Aorta (tissue), 5 donors: ENCODE measurements at regions not wholly inside any gene's neighbourhood (a gene's known extent, or its start where the extent isn't known, plus 50 kb on each side); places are given as distances from the start of the nearest gene placed in this dataset.

Source experiments
- ATAC-seq: fragments of 200-7000 bp; cut with Tn5 transposase; one replicate; pipeline ENCODE4 v1.9.1; 2022; ENCODE audit warnings: moderate library complexity; ENCODE audit not compliant: low FRiP score
- DNase-seq, 2 donors: peaks; one replicate each; pipeline ENCODE4 v3.0.0-alpha.2; 2020
- H3K27ac ChIP-seq, 2 donors: one replicate each; pipeline ENCODE4 v1.5.1; 2013; ENCODE audit warnings: low read length in 2 of 2, mild to moderate bottlenecking in 2 of 2, moderate library complexity in 2 of 2, control low read depth in 1 of 2, inconsistent platforms in 1 of 2, low read depth in 1 of 2
- H3K27me3 ChIP-seq, 2 donors: one replicate each; pipeline ENCODE4 v1.6.1; 2013; ENCODE audit warnings: control low read depth in 1 of 2, low read length in 1 of 2, mild to moderate bottlenecking in 1 of 2, moderate library complexity in 1 of 2; ENCODE audit not compliant: insufficient read depth in 2 of 2, control insufficient read depth in 1 of 2
- H3K36me3 ChIP-seq, 2 donors: one replicate each; pipeline ENCODE4 v1.6.1; 2013; ENCODE audit warnings: control low read depth in 1 of 2, low read length in 1 of 2, mild to moderate bottlenecking in 1 of 2; ENCODE audit not compliant: insufficient read depth in 2 of 2, control insufficient read depth in 1 of 2
- H3K4me1 ChIP-seq, 2 donors: one replicate each; pipeline ENCODE4 v1.6.1; 2013; ENCODE audit warnings: low read length in 2 of 2, control low read depth in 1 of 2, mild to moderate bottlenecking in 1 of 2, moderate library complexity in 1 of 2; ENCODE audit not compliant: insufficient read depth in 2 of 2, control insufficient read depth in 1 of 2
- H3K4me3 ChIP-seq, 2 donors: one replicate each; pipeline ENCODE4 v1.5.1; 2013; ENCODE audit warnings: low read length in 2 of 2, control low read depth in 1 of 2, mild to moderate bottlenecking in 1 of 2
- H3K9me3 ChIP-seq: one replicate; pipeline ENCODE4 v1.6.1; 2013; ENCODE audit warnings: mild to moderate bottlenecking, low read length; ENCODE audit not compliant: control insufficient read depth
- WGBS, 2 donors: extraction: QIAGEN DNeasy Blood & Tissue Kit; methylation state at CpG; one replicate each; pipeline ENCODE4 v1.1.7; 2013; 5-methylcytosine and 5-hydroxymethylcytosine counted together
- intact Hi-C, 2 donors: fragments of 100-400 bp; cut with DNase I; formaldehyde crosslinking; loops; one replicate each; pipeline versions ENCODE4 v1.14.2 to v1.15.0; 2022
- donor health status: healthy with polysubstance abuse.
- donor health status: Bipolar disorder and iron deficiency.
- donor health status: DM: no; HTN: no; CAD: no.
- donor health status: DM: no; HTN: no; CAD: no.
- donor health status: DM: yes; HTN: yes; CAD: no.

DNA sequence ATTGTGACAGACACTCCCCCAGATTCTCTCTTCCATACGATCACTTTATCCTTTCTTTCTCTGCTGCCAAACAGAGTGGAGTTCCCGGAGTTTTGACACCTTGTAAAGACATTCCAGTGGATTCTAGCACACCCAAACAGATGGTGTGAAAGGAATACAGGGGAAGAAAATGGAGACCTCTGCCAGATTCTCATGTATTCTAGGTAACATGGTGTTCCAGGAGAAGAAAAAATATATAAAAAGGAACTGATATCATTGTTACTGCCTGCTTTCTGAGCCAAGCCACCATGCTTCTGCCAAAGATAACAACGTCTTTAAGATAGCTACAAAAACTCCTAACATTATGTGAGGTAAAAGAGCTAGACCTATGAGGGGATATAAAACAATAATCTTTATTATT lies 136.5 kb downstream of the TXNL1 start:
- peak overlapping the region in 1 of 2 donors; percentile 14 for H3K4me3 ChIP-seq
- H3K27me3 ChIP-seq = no peaks in the 10 kb centered on the region
- H3K9me3 ChIP-seq = no peaks in the 10 kb centered on the region
- no peak overlapping the region for H3K27ac ChIP-seq
- H3K36me3 ChIP-seq = no peaks in the 10 kb centered on the region
- DNase-seq (no peak), ATAC-seq (no peak)
- intact Hi-C loops = no loop called here
- 0 to 6% methylated on average over 3 of the region's 3 CpGs for whole genome bisulfite sequencing, 2 donors
- H3K4me1 ChIP-seq = no peaks in the 10 kb centered on the region

DNA sequence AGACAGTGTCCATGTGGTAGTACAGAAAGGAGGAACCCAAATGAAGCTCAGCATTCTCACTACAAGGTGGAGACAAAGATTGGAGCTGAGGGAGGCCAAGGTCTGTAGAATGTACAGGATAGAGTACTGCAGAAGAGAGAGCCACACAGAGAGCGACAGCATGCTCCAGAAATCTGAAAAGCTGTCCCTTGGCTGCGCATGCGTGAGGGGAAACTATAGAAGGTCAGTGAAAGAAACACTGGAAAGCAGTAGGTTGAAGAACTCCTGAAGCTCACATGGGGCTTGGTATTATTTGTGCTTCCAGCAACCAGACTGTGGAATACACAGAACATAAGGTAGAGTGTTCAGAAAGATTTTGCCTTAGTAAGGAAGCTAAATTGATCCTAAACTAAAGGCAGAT lies 142.5 kb downstream of the TXNL1 start:
- WGBS, 2 donors = 93 to 96% methylated on average over 3 of the region's 3 CpGs
- ATAC-seq = no peak
- intact Hi-C loops = no loop called here

DNA sequence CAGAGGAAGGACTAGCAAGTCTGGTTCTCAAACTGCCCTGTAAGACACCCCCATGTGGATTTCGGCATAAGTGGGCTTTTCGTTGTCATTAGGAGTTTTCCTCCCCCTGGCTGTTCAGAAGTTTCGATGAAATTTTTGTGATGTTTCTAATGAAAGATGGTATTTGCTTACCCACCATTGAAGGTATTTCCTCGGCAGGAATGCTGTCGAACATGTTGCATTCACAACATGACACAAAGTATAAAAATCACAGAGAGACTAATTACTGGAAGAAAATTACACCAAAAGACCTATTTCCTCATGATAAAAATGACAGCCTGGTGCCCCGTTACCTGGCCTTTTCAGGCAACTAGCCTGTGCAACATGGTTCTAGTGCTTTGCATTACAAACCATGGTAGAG lies 144.9 kb downstream of the TXNL1 start:
- H3K4me3 ChIP-seq = no peak overlapping the region
- WGBS, 2 donors = 91 to 97% methylated on average over 6 of the region's 6 CpGs
- H3K27me3 ChIP-seq = no peaks in the 10 kb centered on the region
- no peak for ATAC-seq
- no peak overlapping the region for H3K27ac ChIP-seq
- no peak for DNase-seq
- H3K9me3 ChIP-seq = peaks cover 3% of the 10 kb centered on the region
- intact Hi-C loops = no loop called here
- H3K4me1 ChIP-seq = no peaks in the 10 kb centered on the region
- no peaks in the 10 kb centered on the region for H3K36me3 ChIP-seq

More for the DNA sequence above, 142.5 kb downstream of the TXNL1 start:
- no peaks in the 10 kb centered on the region for H3K9me3 ChIP-seq
- DNase-seq = no peak
- H3K27ac ChIP-seq = no peak overlapping the region
- H3K4me3 ChIP-seq = no peak overlapping the region
- no peaks in the 10 kb centered on the region for H3K36me3 ChIP-seq
- no peaks in the 10 kb centered on the region for H3K27me3 ChIP-seq
- no peaks in the 10 kb centered on the region for H3K4me1 ChIP-seq

DNA sequence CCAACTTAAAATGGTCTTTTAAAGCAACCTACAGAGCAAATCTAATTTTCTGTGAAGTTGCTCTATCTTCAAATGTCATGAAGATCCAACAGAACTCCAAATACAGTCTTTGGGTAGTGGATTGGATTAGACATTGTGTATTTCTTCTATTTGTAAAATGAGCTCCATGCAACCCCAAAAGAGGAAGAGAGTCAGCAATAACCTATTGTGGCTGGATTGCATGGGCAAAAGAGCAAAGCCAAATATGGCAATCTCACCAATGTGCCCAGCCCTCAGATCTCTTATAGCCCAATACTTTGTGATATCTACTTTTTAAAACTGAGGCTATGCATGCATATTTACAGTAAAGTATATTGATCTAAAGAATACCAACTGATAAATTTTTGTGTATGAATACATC lies 146.3 kb downstream of the TXNL1 start:
- H3K4me1 ChIP-seq = no peaks in the 10 kb centered on the region
- H3K9me3 ChIP-seq = peaks cover 3% of the 10 kb centered on the region
- H3K27ac ChIP-seq = no peak overlapping the region
- ATAC-seq (no peak), DNase-seq (no peak)
- no peak overlapping the region for H3K4me3 ChIP-seq
- H3K27me3 ChIP-seq = no peaks in the 10 kb centered on the region
- no peaks in the 10 kb centered on the region for H3K36me3 ChIP-seq
- intact Hi-C loops = no loop called here

DNA sequence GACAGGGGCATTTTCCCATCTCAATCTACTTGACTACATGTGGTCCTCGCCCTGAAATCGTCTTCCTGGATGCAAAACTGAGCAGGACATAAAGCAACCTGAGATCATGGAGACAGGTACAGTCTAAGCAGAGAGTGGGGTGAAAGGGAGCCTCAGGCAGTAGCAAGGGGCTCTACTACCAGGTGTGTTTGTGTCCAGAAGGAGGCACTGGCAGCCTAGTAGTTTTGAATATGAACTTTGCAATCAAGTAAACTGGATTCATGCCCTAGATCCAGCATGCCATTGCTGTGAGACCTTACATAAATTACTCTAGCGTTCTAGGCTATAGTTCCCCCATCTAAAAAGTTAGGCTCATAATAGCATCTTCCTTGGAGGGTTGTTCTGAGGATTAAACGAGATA lies 147.4 kb downstream of the TXNL1 start:
- H3K4me3 ChIP-seq = no peak overlapping the region
- no peaks in the 10 kb centered on the region for H3K27me3 ChIP-seq
- no peak for ATAC-seq
- WGBS, 2 donors = 88 to 92% methylated on average over 4 of the region's 4 CpGs
- no peaks in the 10 kb centered on the region for H3K36me3 ChIP-seq
- DNase-seq = no peak
- intact Hi-C loops = no loop called here
- no peak overlapping the region for H3K27ac ChIP-seq
- H3K4me1 ChIP-seq = no peaks in the 10 kb centered on the region
- H3K9me3 ChIP-seq = peaks cover 3% of the 10 kb centered on the region

DNA sequence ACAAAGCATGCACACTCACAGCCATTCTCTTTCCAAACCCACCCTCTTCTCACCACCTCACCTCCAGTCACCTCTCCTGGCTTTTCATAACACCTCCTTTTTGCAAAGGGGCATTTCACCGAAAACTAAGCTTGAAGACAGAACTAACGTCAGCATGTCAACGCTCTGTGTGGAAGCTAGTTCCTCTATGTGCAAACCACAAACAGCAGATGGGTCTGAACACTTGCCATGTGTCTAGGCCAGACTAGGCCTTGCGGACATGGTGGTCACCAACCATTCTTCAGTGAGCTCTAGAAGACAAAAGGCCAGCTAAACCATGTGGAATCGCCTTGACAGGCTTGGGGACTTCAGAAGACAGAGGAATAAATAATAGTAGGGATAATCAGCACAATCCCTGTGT lies 148.5 kb downstream of the TXNL1 start:
- Histone ChIP-seq H3K27ac (no peak overlapping the region), H3K4me1 (no peaks in the 10 kb centered on the region), H3K4me3 (no peak overlapping the region), H3K27me3 (no peaks in the 10 kb centered on the region), H3K9me3 (peaks cover 3% of the 10 kb centered on the region), H3K36me3 (no peaks in the 10 kb centered on the region)
- intact Hi-C loops = no loop called here
- DNase-seq (no peak), ATAC-seq (no peak)
- 94% methylated on average over 5 of the region's 5 CpGs for WGBS, 2 donors

DNA sequence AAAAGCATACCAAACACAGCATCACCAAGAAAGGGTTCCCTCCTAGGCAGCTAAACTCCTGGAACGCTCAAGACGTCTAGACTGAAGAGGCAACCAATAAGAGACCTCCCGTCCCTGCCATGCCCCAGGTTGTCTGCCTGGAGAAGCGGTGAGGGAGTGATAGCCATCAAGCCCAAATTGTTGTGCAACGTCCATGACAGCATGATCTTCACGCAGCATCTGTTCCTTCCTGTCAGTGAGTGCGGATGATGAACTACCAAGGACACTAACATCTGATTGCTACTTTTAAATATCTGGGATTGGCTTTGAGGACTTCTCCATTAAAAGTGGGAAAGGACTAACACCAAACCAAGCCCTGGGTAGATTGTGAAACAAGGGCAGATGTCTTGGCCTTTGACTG lies 149.7 kb downstream of the TXNL1 start:
- Histone ChIP-seq H3K4me1 (no peaks in the 10 kb centered on the region), H3K4me3 (no peak overlapping the region), H3K27ac (no peak overlapping the region), H3K9me3 (peaks cover 3% of the 10 kb centered on the region), H3K27me3 (no peaks in the 10 kb centered on the region), H3K36me3 (no peaks in the 10 kb centered on the region)
- intact Hi-C loops = no loop called here
- ATAC-seq (no peak), DNase-seq (no peak)
- 93 to 96% methylated on average over 7 of the region's 7 CpGs for WGBS, 2 donors

DNA sequence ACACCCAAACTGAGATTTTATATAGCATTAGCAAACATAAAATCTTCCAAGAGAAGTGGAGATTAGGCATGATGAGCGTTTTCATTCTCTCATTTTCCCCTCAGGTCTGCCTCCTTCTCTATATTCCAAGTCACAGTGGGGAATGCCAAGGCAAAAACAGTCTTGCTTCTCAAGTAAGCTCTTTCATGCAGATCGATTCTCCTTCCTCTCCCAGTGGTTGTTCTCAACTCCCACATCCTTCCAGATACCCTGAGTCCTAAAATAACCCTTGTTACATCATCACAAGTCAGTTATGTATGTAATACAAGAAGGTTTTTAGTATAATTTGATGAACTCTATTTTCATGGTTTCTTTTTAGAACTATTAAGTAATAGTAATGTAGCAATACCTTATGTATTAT lies 150.6 kb downstream of the TXNL1 start:
- Histone ChIP-seq H3K4me3 (no peak overlapping the region), H3K27me3 (no peaks in the 10 kb centered on the region), H3K9me3 (peaks cover 3% of the 10 kb centered on the region), H3K27ac (no peak overlapping the region), H3K4me1 (no peaks in the 10 kb centered on the region), H3K36me3 (no peaks in the 10 kb centered on the region)
- intact Hi-C loops = no loop called here
- 31 to 33% methylated on average over 2 of the region's 2 CpGs for WGBS, 2 donors
- no peak for ATAC-seq
- DNase-seq = no peak

DNA sequence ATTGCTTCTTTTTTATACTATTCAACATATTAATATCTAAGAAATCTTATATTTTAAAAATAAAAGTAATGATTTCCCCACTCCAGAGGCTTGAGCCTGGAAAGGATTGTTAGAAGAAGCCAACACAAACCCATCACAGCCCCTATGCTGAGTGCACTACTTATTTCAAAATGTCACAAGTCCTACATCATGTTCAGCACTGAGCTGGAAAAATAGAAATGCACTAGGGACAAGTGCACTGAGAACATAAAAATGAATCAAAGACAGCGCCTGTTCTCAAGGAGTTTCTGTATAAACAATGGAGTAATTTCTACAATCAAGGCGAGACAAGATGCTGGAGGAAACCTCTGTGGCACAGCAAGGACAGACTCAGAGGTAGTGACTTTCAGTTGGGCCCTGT lies 155.0 kb downstream of the TXNL1 start:
- Histone ChIP-seq H3K4me1 (no peaks in the 10 kb centered on the region), H3K4me3 (no peak overlapping the region), H3K27ac (no peak overlapping the region), H3K27me3 (no peaks in the 10 kb centered on the region), H3K9me3 (no peaks in the 10 kb centered on the region), H3K36me3 (no peaks in the 10 kb centered on the region)
- intact Hi-C loops = no loop called here
- no peak for DNase-seq
- no peak for ATAC-seq
- 61 to 78% methylated on average over 2 of the region's 2 CpGs for WGBS, 2 donors
